IMR-90 (cell line): ENCODE measurements at regions not wholly inside any gene's neighbourhood (a gene's known extent, or its start where the extent isn't known, plus 50 kb on each side); places are given as distances from the start of the nearest gene placed in this dataset.

Experiments
- ATAC-seq: fragments of 200-7000 bp; cut with Tn5 transposase; 2 replicates; pipeline ENCODE4 v1.9.1; 2020; ENCODE audit warnings: low read depth, mild to moderate bottlenecking, moderate library complexity
- BruUV-seq: library from RNA; stranded (reverse); fragments of 400-500 nt; replicated peaks from 2 replicates; lab custom pipeline; 2021; lab: Mats Ljungman, UMichigan
- CTCF ChIA-PET: fragments of 300-600 bp; formaldehyde crosslinking; extraction: SDS; loops from one replicate; lab custom pipeline; 2021; ENCODE audit warnings: antibody characterized with exemption; lab: Yijun Ruan, JAX
- POLR2A ChIA-PET: fragments of 300-600 bp; sonication (Branson Sonifier 250); formaldehyde crosslinking; loops from one replicate; lab custom pipeline; 2022; ENCODE audit warnings: antibody characterized with exemption; ENCODE audit not compliant: unreplicated experiment; lab: Charles Lee
- DNase-seq: peaks from one replicate; pipeline ENCODE4 v3.0.0; 2013
- H2AFZ ChIP-seq: replicated peaks from 2 replicates; pipeline ENCODE3; 2013; ENCODE audit warnings: low read length, mild to moderate bottlenecking; ENCODE audit not compliant: poor library complexity
- H2AK5ac ChIP-seq: 2 replicates; pipeline ENCODE4 v1.6.1; 2013; ENCODE audit warnings: low read depth, low read length, inconsistent platforms
- H2AK9ac ChIP-seq: replicated peaks from 2 replicates; pipeline ENCODE3; 2013; ENCODE audit warnings: mild to moderate bottlenecking, low read depth, low read length, moderate library complexity; ENCODE audit not compliant: poor library complexity
- H2BK120ac ChIP-seq: 2 replicates; pipeline ENCODE4 v1.6.1; 2013; ENCODE audit warnings: low read depth, low read length, inconsistent platforms
- H2BK15ac ChIP-seq: 3 replicates; pipeline ENCODE4 v1.6.1; 2013; ENCODE audit warnings: low read depth, low read length, inconsistent platforms
- H2BK20ac ChIP-seq: 2 replicates; pipeline ENCODE4 v1.6.1; 2013; ENCODE audit warnings: low read depth, mild to moderate bottlenecking, inconsistent platforms, low read length, moderate library complexity
- H2BK5ac ChIP-seq: 2 replicates; pipeline ENCODE4 v1.6.1; 2013; ENCODE audit warnings: mild to moderate bottlenecking, low read depth, low read length, inconsistent platforms; ENCODE audit not compliant: poor library complexity, severe bottlenecking
- H3K14ac ChIP-seq: replicated peaks from 2 replicates; pipeline ENCODE4 v1.6.1; 2013; ENCODE audit warnings: low read depth, low read length, inconsistent platforms
- H3K18ac ChIP-seq: 2 replicates; pipeline ENCODE4 v1.6.1; 2013; ENCODE audit warnings: low read depth, low read length, control low read depth
- H3K23ac ChIP-seq: 2 replicates; pipeline ENCODE4 v1.6.1; 2013; ENCODE audit warnings: low read depth, low read length, inconsistent platforms
- H3K27ac ChIP-seq: 2 replicates; pipeline ENCODE4 v1.5.1; 2013; ENCODE audit warnings: mild to moderate bottlenecking, control low read depth, low read length; ENCODE audit not compliant: insufficient read depth
- H3K27me3 ChIP-seq: 2 replicates; pipeline ENCODE4 v1.6.1; 2013; ENCODE audit warnings: low read length; ENCODE audit not compliant: control insufficient read depth, insufficient read depth
- H3K36me3 ChIP-seq: 2 replicates; pipeline ENCODE4 v1.6.1; 2013; ENCODE audit warnings: low read length, mixed read lengths; ENCODE audit not compliant: control insufficient read depth, insufficient read depth
- H3K4ac ChIP-seq: 2 replicates; pipeline ENCODE4 v1.6.1; 2013; ENCODE audit warnings: low read depth, low read length, inconsistent platforms
- H3K4me1 ChIP-seq: 2 replicates; pipeline ENCODE4 v1.6.1; 2013; ENCODE audit warnings: low read length, mixed read lengths; ENCODE audit not compliant: control insufficient read depth, insufficient read depth
- H3K4me2 ChIP-seq: 2 replicates; pipeline ENCODE4 v1.6.1; 2013; ENCODE audit warnings: low read depth, mild to moderate bottlenecking, control low read depth, low read length, moderate library complexity
- H3K4me3 ChIP-seq: 2 replicates; pipeline ENCODE4 v1.5.1; 2013; ENCODE audit warnings: low read depth, mild to moderate bottlenecking, control low read depth, low read length, moderate library complexity; ENCODE audit not compliant: insufficient read depth
- H3K56ac ChIP-seq: 2 replicates; pipeline ENCODE4 v1.6.1; 2013; ENCODE audit warnings: low read length, inconsistent platforms; ENCODE audit not compliant: insufficient read depth; ENCODE audit errors: extremely low read depth
- H3K79me1 ChIP-seq, 2 experiments: 2 replicates each; pipeline ENCODE4 v1.6.1; 2013; ENCODE audit warnings: low read length in 2 of 2, inconsistent platforms in 1 of 2, low read depth in 1 of 2
- H3K9ac ChIP-seq: 2 replicates; pipeline ENCODE4 v1.6.1; 2013; ENCODE audit warnings: low read depth, low read length, control low read depth
- H3K9me1 ChIP-seq: 2 replicates; pipeline ENCODE4 v1.6.1; 2013; ENCODE audit warnings: low read length, inconsistent platforms; ENCODE audit not compliant: insufficient read depth
- H3K9me3 ChIP-seq: 2 replicates; pipeline ENCODE4 v1.6.1; 2013; ENCODE audit warnings: low read length; ENCODE audit not compliant: control insufficient read depth, insufficient read depth
- H4K20me1 ChIP-seq: 2 replicates; pipeline ENCODE4 v1.6.1; 2013; ENCODE audit warnings: low read length, inconsistent platforms; ENCODE audit not compliant: insufficient read depth
- H4K5ac ChIP-seq: 2 replicates; pipeline ENCODE4 v1.6.1; 2013; ENCODE audit warnings: mild to moderate bottlenecking, low read depth, low read length, control low read depth
- H4K8ac ChIP-seq, 2 experiments: 2 replicates each; pipeline ENCODE4 v1.6.1; 2013; ENCODE audit warnings: low read depth in 2 of 2, low read length in 2 of 2, control low read depth in 1 of 2, inconsistent platforms in 1 of 2
- H4K91ac ChIP-seq: 2 replicates; pipeline ENCODE4 v1.6.1; 2013; ENCODE audit warnings: low read depth, low read length, inconsistent platforms; ENCODE audit not compliant: insufficient read depth
- POLR2A ChIP-seq: IDR thresholded peaks from 2 replicates; pipeline ENCODE4 v1.6.1; 2012; ENCODE audit warnings: mild to moderate bottlenecking, low read depth, low read length
- WGBS, 2 experiments: methylation state at CpG; one replicate each; pipeline versions ENCODE4 v1.1.5 to v1.1.7; 2013; ENCODE audit warnings: missing lambda C conversion rate in 2 of 2; ENCODE audit not compliant: insufficient read length in 1 of 2; ENCODE audit errors: extremely low coverage in 2 of 2; 5-methylcytosine and 5-hydroxymethylcytosine counted together
- dilution Hi-C: fragments of 300-500 bp; cut with HindIII; formaldehyde crosslinking; loops from one replicate; pipeline ENCODE4 v1.14.3; 2018; ENCODE audit warnings: low sequenced_read_pairs; ENCODE audit not compliant: unreplicated experiment
- in situ Hi-C: fragments of 300-500 bp; cut with MboI; formaldehyde crosslinking; loops from 3 replicates; pipeline ENCODE4 v1.14.3; 2019; ENCODE audit warnings: low sequenced_read_pairs, inconsistent platforms, mixed read lengths
- intact Hi-C: fragments of 100-400 bp; cut with micrococcal nuclease; formaldehyde crosslinking; loops from 2 replicates; pipeline ENCODE4 v1.10.0; 2022

- Histone ChIP-seq H3K18ac (no peak overlapping the region), H4K91ac (no peak overlapping the region), H2BK5ac (no peak overlapping the region), H3K4me1 (no peaks in the 10 kb centered on the region), H3K36me3 (no peaks in the 10 kb centered on the region), H4K20me1 (no peaks in the 10 kb centered on the region), H3K27ac (no peak overlapping the region), H3K23ac (no peak overlapping the region), H3K9me3 (no peaks in the 10 kb centered on the region), H2AK5ac (no peak overlapping the region), H3K9me1 (no peaks in the 10 kb centered on the region), H3K4me3 (no peak overlapping the region), H3K27me3 (no peaks in the 10 kb centered on the region), H3K79me1 (no peaks in the 10 kb centered on the region), H2AK9ac (no peak overlapping the region), H2BK15ac (no peak overlapping the region), H2AFZ (no peak overlapping the region), H4K8ac (no peak overlapping the region), H3K4ac (no peak overlapping the region), H2BK120ac (no peak overlapping the region), H3K14ac (no peak overlapping the region), H3K4me2 (no peak overlapping the region), H2BK20ac (no peak overlapping the region), H3K9ac (no peak overlapping the region), H4K5ac (no peak overlapping the region), H3K56ac (no peak overlapping the region)
- POLR2A ChIA-PET = no interaction called here
- WGBS, 2 experiments = no CpG with 5 or more reads among the region's 5 CpGs
- BruUV-seq = no TSS peak
- intact Hi-C loops = loop anchor here (5.0 kb wide), 1 partner anchor 75 kb away; no protein-coding TSS in a partner anchor
- DNase-seq = no peak
- CTCF ChIA-PET = no interaction called here
- ATAC-seq = no peak
- in situ Hi-C loops = no loop called here
- dilution Hi-C loops = no loop called here
- TF ChIP-seq POLR2A = no peak
Observed at GRCh38 chr2:33786881-33787280, 187.8 kb upstream of the FAM98A start.
